ENCODE measurements at regions not wholly inside any gene's neighbourhood (a gene's known extent, or its start where the extent isn't known, plus 50 kb on each side); places are given as distances from the start of the nearest gene placed in this dataset.

DNA sequence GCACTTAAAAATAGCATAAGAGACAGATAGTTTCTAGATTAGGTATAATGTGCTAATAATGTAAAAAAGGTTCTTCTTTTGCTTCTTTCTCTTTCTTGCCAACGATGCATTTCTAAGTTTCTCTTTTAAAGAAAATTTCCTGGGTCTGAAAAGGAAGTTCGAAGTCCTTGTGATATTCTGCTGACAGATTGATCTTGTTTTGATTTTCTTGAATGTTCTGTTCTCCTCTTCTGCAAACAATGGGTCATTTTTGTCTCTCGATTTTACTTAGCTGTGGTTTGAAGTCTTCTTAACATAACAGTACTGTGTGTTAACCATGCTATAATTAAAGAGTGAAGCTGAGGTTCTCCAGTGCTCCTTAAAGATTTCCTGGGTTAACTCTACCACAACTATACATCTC, 61.1 kb upstream of the ACYP2 start:
- no peak for DNase-seq

DNA sequence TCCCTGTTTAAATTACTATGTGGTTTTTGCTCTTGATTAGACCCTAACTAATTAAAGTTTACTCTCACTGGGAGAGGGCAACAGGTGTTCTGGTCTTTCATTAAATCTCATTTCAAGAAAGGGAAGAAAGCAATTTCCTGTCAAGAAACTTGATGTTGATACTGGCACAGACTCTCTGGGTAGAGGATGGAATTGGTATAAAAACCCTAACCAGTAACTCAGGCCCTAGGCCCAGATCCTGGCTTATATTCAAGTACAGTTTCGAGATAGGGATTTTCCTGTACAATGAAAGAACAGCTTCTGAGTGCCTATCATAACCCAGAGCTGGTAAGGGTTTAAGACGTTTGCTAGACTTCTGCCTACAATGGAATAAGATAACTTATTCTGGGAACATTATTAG, 61.6 kb upstream of the ACYP2 start:
- H2BK120ac ChIP-seq (ENCODE audit: low read depth, low read length) = no peak overlapping the region
- H2BK12ac ChIP-seq (ENCODE audit: low read length in 2 of 2) = no peak overlapping the region
- WGBS = 88% methylated on average over 1 of the region's 2 CpGs
- no peak overlapping the region for H3K23ac ChIP-seq (ENCODE audit: low read length in 2 of 2)
- H3K9ac ChIP-seq (ENCODE audit: low read length) = no peak overlapping the region
- no peak overlapping the region for H2AFZ ChIP-seq (ENCODE audit: low read depth, low read length)
- H2BK5ac ChIP-seq (ENCODE audit: low read depth, low read length, poor library complexity, severe bottlenecking) = no peak overlapping the region
- no peak overlapping the region for H3K4me2 ChIP-seq (ENCODE audit: low read length, poor library complexity, severe bottlenecking)
- no peak overlapping the region for H3K14ac ChIP-seq (ENCODE audit: low read length in 2 of 2)
- H4K91ac ChIP-seq (ENCODE audit: low read length) = no peak overlapping the region
- H3K27ac ChIP-seq (ENCODE audit: low read length, poor library complexity, severe bottlenecking) = no peak overlapping the region
- H3K18ac ChIP-seq (ENCODE audit: low read depth in 1 of 2, low read length in 2 of 2) = no peak overlapping the region
- no peak overlapping the region for H2BK15ac ChIP-seq (ENCODE audit: low read depth, poor library complexity, severe bottlenecking)
- H3K4me1 ChIP-seq (ENCODE audit: control insufficient read depth, insufficient read depth, low read depth, low read length) = no peaks in the 10 kb centered on the region
- H4K8ac ChIP-seq (ENCODE audit: low read length) = no peak overlapping the region
- no peaks in the 10 kb centered on the region for H3K9me3 ChIP-seq (ENCODE audit: control insufficient read depth, low read length)
- peaks cover 4 to 8% of the 10 kb centered on the region in 2 experiments for H3K36me3 ChIP-seq (ENCODE audit: control insufficient read depth in 1 of 2, insufficient read depth in 2 of 2, low read depth in 1 of 2, low read length in 2 of 2)
- H3K79me1 ChIP-seq (replicated peaks; ENCODE audit: low read length, poor library complexity, severe bottlenecking) = no peaks in the 10 kb centered on the region
- no peak overlapping the region for H2AK5ac ChIP-seq (ENCODE audit: low read length, severe bottlenecking)
- DNase-seq = no peak
- H3K4me3 ChIP-seq (ENCODE audit: insufficient read depth in 1 of 2, low read depth in 1 of 2, low read length in 2 of 2) = no peak overlapping the region
- H3K27me3 ChIP-seq (ENCODE audit: control insufficient read depth in 1 of 2, insufficient read depth in 1 of 2, low read length in 2 of 2) = no peaks in the 10 kb centered on the region
- H3K4ac ChIP-seq (ENCODE audit: low read depth in 1 of 2, low read length in 2 of 2) = no peak overlapping the region

More for the DNA sequence above, 61.1 kb upstream of the ACYP2 start:
- H3K4me2 ChIP-seq (ENCODE audit: low read length, poor library complexity, severe bottlenecking) = no peak overlapping the region
- no peak overlapping the region for H2AFZ ChIP-seq (ENCODE audit: low read depth, low read length)
- H2BK5ac ChIP-seq (ENCODE audit: low read depth, low read length, poor library complexity, severe bottlenecking) = no peak overlapping the region
- H3K23ac ChIP-seq (ENCODE audit: low read length in 2 of 2) = no peak overlapping the region
- H3K4me1 ChIP-seq (ENCODE audit: control insufficient read depth, insufficient read depth, low read depth, low read length) = no peaks in the 10 kb centered on the region
- H2AK5ac ChIP-seq (ENCODE audit: low read length, severe bottlenecking) = no peak overlapping the region
- H4K8ac ChIP-seq (ENCODE audit: low read length) = no peak overlapping the region
- no peak overlapping the region for H3K9ac ChIP-seq (ENCODE audit: low read length)
- H2BK12ac ChIP-seq (ENCODE audit: low read length in 2 of 2) = no peak overlapping the region
- no peak overlapping the region for H2BK15ac ChIP-seq (ENCODE audit: low read depth, poor library complexity, severe bottlenecking)
- H3K4me3 ChIP-seq (ENCODE audit: insufficient read depth in 1 of 2, low read depth in 1 of 2, low read length in 2 of 2) = no peak overlapping the region
- no peaks in the 10 kb centered on the region for H3K79me1 ChIP-seq (replicated peaks; ENCODE audit: low read length, poor library complexity, severe bottlenecking)
- H3K27me3 ChIP-seq (ENCODE audit: control insufficient read depth in 1 of 2, insufficient read depth in 1 of 2, low read length in 2 of 2) = no peaks in the 10 kb centered on the region
- H3K14ac ChIP-seq (ENCODE audit: low read length in 2 of 2) = no peak overlapping the region
- WGBS = 91% methylated on average over 2 of the region's 3 CpGs
- no peak overlapping the region for H3K27ac ChIP-seq (ENCODE audit: low read length, poor library complexity, severe bottlenecking)
- H3K9me3 ChIP-seq (ENCODE audit: control insufficient read depth, low read length) = no peaks in the 10 kb centered on the region
- H3K18ac ChIP-seq (ENCODE audit: low read depth in 1 of 2, low read length in 2 of 2) = no peak overlapping the region
- peaks cover 4 to 8% of the 10 kb centered on the region in 2 experiments for H3K36me3 ChIP-seq (ENCODE audit: control insufficient read depth in 1 of 2, insufficient read depth in 2 of 2, low read depth in 1 of 2, low read length in 2 of 2)
- H2BK120ac ChIP-seq (ENCODE audit: low read depth, low read length) = no peak overlapping the region
- no peak overlapping the region for H3K4ac ChIP-seq (ENCODE audit: low read depth in 1 of 2, low read length in 2 of 2)
- no peak overlapping the region for H4K91ac ChIP-seq (ENCODE audit: low read length)

DNA sequence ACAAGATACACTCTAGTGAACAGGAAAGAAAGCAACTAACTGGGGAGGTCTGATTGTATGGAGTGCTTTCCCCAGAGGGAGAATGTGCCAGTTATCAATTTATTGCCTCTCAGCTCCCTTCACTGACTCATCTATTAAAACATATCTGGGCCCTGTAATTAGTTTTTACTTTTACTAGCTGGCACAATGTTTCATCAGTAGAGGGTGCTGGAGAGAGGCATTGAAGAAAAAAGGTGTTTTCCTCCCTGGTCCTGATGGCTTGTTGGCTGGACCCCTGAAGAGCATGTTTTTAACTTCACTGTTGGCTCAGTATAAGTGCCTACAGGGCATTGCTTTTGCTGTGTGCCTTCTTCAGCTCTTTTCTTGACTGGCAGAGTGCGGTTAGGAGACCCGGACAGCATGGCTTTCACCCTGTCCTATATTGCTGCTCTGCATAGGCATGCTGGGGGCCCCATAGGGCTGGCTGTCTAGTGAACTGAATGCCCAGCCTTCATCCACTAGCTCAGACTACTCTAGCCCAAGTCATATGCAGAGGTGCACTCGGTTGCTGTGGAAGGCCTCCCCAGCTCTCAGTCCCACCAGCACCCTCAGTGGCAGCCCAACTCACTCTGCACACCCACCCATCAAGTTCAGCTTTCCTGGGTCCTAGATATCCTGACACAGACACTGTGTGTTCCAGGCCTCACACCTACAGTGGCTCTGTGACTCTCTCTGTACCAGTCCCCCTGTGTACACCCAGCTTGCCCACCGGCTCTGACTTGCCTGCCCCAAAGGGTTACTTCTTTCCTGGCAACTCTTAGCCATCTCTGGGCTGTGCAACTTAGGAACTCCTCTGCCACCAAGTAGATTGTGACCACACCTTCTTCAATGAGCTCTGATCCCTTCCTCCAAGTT, 62.3 kb upstream of the ACYP2 start:
- Histone ChIP-seq H3K4me1 (ENCODE audit: control insufficient read depth, insufficient read depth, low read depth, low read length) (peaks cover 3% of the 10 kb centered on the region), H3K79me1 (replicated peaks; ENCODE audit: low read length, poor library complexity, severe bottlenecking) (no peaks in the 10 kb centered on the region), H2AK5ac (ENCODE audit: low read length, severe bottlenecking) (no peak overlapping the region), H3K9me3 (ENCODE audit: control insufficient read depth, low read length) (no peaks in the 10 kb centered on the region), H4K8ac (ENCODE audit: low read length) (no peak overlapping the region), H3K9ac (ENCODE audit: low read length) (no peak overlapping the region), H3K27me3 (ENCODE audit: control insufficient read depth in 1 of 2, insufficient read depth in 1 of 2, low read length in 2 of 2) (no peaks in the 10 kb centered on the region), H2BK12ac (ENCODE audit: low read length in 2 of 2) (no peak overlapping the region), H3K18ac (ENCODE audit: low read depth in 1 of 2, low read length in 2 of 2) (no peak overlapping the region), H3K36me3 (ENCODE audit: control insufficient read depth in 1 of 2, insufficient read depth in 2 of 2, low read depth in 1 of 2, low read length in 2 of 2) (peaks cover 4 to 8% of the 10 kb centered on the region in 2 experiments), H4K91ac (ENCODE audit: low read length) (no peak overlapping the region), H2AFZ (ENCODE audit: low read depth, low read length) (no peak overlapping the region), H3K14ac (ENCODE audit: low read length in 2 of 2) (peak overlapping the region in 1 of 2 experiments; percentile 18), H2BK120ac (ENCODE audit: low read depth, low read length) (no peak overlapping the region), H3K4me2 (ENCODE audit: low read length, poor library complexity, severe bottlenecking) (no peak overlapping the region), H3K27ac (ENCODE audit: low read length, poor library complexity, severe bottlenecking) (no peak overlapping the region), H3K4ac (ENCODE audit: low read depth in 1 of 2, low read length in 2 of 2) (no peak overlapping the region), H2BK15ac (ENCODE audit: low read depth, poor library complexity, severe bottlenecking) (no peak overlapping the region), H2BK5ac (ENCODE audit: low read depth, low read length, poor library complexity, severe bottlenecking) (no peak overlapping the region), H3K23ac (ENCODE audit: low read length in 2 of 2) (no peak overlapping the region), H3K4me3 (ENCODE audit: insufficient read depth in 1 of 2, low read depth in 1 of 2, low read length in 2 of 2) (no peak overlapping the region)
- peak; percentile 7 for DNase-seq
- 90% methylated on average over 4 of the region's 4 CpGs for WGBS

DNA sequence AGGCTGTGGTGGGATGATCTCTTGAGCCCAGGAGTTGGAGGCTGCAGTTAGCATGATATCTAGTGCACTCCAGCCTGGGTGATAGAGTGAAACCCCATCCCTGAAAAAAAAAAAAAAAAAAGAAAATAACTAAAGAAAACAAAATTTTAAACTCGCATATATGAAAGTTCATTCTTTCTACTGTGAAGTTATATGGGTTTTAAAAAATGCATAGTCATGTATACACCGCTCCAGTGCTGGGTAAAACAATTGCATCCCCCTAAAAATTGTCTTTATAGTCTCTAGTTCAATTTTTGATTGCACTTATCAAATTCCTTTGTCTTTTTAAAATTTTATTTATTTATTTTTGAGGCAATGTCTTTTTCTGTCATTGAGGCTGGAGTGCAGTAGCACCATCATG, 65.0 kb upstream of the ACYP2 start:
- Histone ChIP-seq H3K14ac (ENCODE audit: low read length in 2 of 2) (no peak overlapping the region), H3K79me1 (replicated peaks; ENCODE audit: low read length, poor library complexity, severe bottlenecking) (no peaks in the 10 kb centered on the region), H2BK120ac (ENCODE audit: low read depth, low read length) (no peak overlapping the region), H4K91ac (ENCODE audit: low read length) (no peak overlapping the region), H3K23ac (ENCODE audit: low read length in 2 of 2) (no peak overlapping the region), H3K4ac (ENCODE audit: low read depth in 1 of 2, low read length in 2 of 2) (no peak overlapping the region), H3K9ac (ENCODE audit: low read length) (no peak overlapping the region), H2BK12ac (ENCODE audit: low read length in 2 of 2) (no peak overlapping the region), H3K4me3 (ENCODE audit: insufficient read depth in 1 of 2, low read depth in 1 of 2, low read length in 2 of 2) (no peak overlapping the region), H3K9me3 (ENCODE audit: control insufficient read depth, low read length) (no peaks in the 10 kb centered on the region), H3K4me2 (ENCODE audit: low read length, poor library complexity, severe bottlenecking) (no peak overlapping the region), H2AFZ (ENCODE audit: low read depth, low read length) (no peak overlapping the region), H2AK5ac (ENCODE audit: low read length, severe bottlenecking) (no peak overlapping the region), H4K8ac (ENCODE audit: low read length) (no peak overlapping the region), H2BK15ac (ENCODE audit: low read depth, poor library complexity, severe bottlenecking) (no peak overlapping the region), H2BK5ac (ENCODE audit: low read depth, low read length, poor library complexity, severe bottlenecking) (no peak overlapping the region), H3K27ac (ENCODE audit: low read length, poor library complexity, severe bottlenecking) (no peak overlapping the region), H3K27me3 (ENCODE audit: control insufficient read depth in 1 of 2, insufficient read depth in 1 of 2, low read length in 2 of 2) (no peaks in the 10 kb centered on the region), H3K18ac (ENCODE audit: low read depth in 1 of 2, low read length in 2 of 2) (no peak overlapping the region), H3K4me1 (ENCODE audit: control insufficient read depth, insufficient read depth, low read depth, low read length) (peaks cover 4% of the 10 kb centered on the region), H3K36me3 (ENCODE audit: control insufficient read depth in 1 of 2, insufficient read depth in 2 of 2, low read depth in 1 of 2, low read length in 2 of 2) (peaks cover 4 to 8% of the 10 kb centered on the region in 2 experiments)
- DNase-seq = no peak
- no CpG with 5 or more reads among the region's 2 CpGs for WGBS
